GM12878 (cell line): ENCODE measurements at regions not wholly inside any gene's neighbourhood (a gene's known extent, or its start where the extent isn't known, plus 50 kb on each side); places are given as distances from the start of the nearest gene placed in this dataset.
A peak's percentile ranks its signal among the peaks of the same experiment; 100 is the strongest.

Source experiments
- ATAC-seq: fragments of 200-7000 bp; cut with Tn5 transposase; 3 replicates; pipeline ENCODE4 v1.9.1; 2020; ENCODE audit warnings: mild to moderate bottlenecking, moderate library complexity
- BruUV-seq: library from RNA; stranded (reverse); fragments of 400-500 nt; replicated peaks from 2 replicates; lab custom pipeline; 2021; lab: Mats Ljungman, UMichigan
- CTCF ChIA-PET: fragments of 300-600 bp; sonication (Branson Sonifier 250); formaldehyde crosslinking; extraction: SDS; loops from one replicate; lab custom pipeline; 2021; ENCODE audit warnings: inconsistent platforms; lab: Yijun Ruan, JAX
- POLR2A ChIA-PET: fragments of 350-600 bp; formaldehyde crosslinking; extraction: SDS; loops from one replicate; lab custom pipeline; 2021; ENCODE audit warnings: inconsistent platforms; lab: Charles Lee
- RAD21 ChIA-PET: fragments of 300-600 bp; sonication (Branson Sonifier 250); formaldehyde crosslinking; loops from one replicate; lab custom pipeline; 2023; ENCODE audit warnings: antibody characterized with exemption; ENCODE audit not compliant: unreplicated experiment; lab: Charles Lee
- SMC1A ChIA-PET: fragments of 300-600 bp; sonication (Branson Sonifier 250); formaldehyde crosslinking; loops from one replicate; lab custom pipeline; 2023; ENCODE audit not compliant: unreplicated experiment, uncharacterized antibody; lab: Charles Lee
- DNase-seq: peaks from one replicate; pipeline ENCODE4 v3.0.0-alpha.2; 2011; ENCODE audit warnings: low read depth, low spot score
- FAIRE-seq: peaks from 3 replicates; lab custom pipeline; 2011; peaks lifted over from hg19 to GRCh38; lab: Jason Lieb, UNC
- H2AFZ ChIP-seq: 2 replicates; pipeline ENCODE4 v1.6.0; 2011; ENCODE audit warnings: low read depth, low read length, control low read depth; ENCODE audit not compliant: control insufficient read depth
- H3K27ac ChIP-seq: 2 replicates; pipeline ENCODE4 v1.5.1; 2011; ENCODE audit warnings: control low read depth; ENCODE audit not compliant: control insufficient read depth, insufficient read depth
- H3K27me3 ChIP-seq, 2 experiments: replicated peaks in 1 of 2; 2 replicates each; pipeline versions ENCODE4 v1.6.0 to v1.6.1; 2011; ENCODE audit warnings: low read length in 1 of 2; ENCODE audit not compliant: control insufficient read depth in 2 of 2, insufficient read depth in 2 of 2
- H3K36me3 ChIP-seq, 2 experiments: 2 replicates each; pipeline ENCODE4 v1.5.1; 2011; ENCODE audit warnings: low read length in 1 of 2; ENCODE audit not compliant: control insufficient read depth in 2 of 2, insufficient read depth in 2 of 2
- H3K4me1 ChIP-seq: 2 replicates; pipeline ENCODE4 v1.6.1; 2011; ENCODE audit warnings: mild to moderate bottlenecking, low read length, moderate library complexity, mixed read lengths; ENCODE audit not compliant: control insufficient read depth, insufficient read depth
- H3K4me2 ChIP-seq: 2 replicates; pipeline ENCODE4 v1.6.0; 2011; ENCODE audit warnings: control low read depth; ENCODE audit not compliant: control insufficient read depth, insufficient read depth
- H3K4me3 ChIP-seq: fragments of 200-600 bp; sonication (generic); 2 replicates; pipeline ENCODE4 v1.5.1; 2016
- H3K79me2 ChIP-seq: 2 replicates; pipeline ENCODE4 v1.6.0; 2011; ENCODE audit warnings: low read length; ENCODE audit not compliant: control insufficient read depth, insufficient read depth
- H3K9ac ChIP-seq: 2 replicates; pipeline ENCODE4 v1.8.0; 2011; ENCODE audit warnings: low read length, control low read depth, mixed read lengths; ENCODE audit not compliant: control insufficient read depth, insufficient read depth
- H3K9me3 ChIP-seq: replicated peaks from 3 replicates; pipeline ENCODE4 v1.5.1; 2011; ENCODE audit warnings: mild to moderate bottlenecking, low read length; ENCODE audit not compliant: control insufficient read depth, insufficient read depth
- H4K20me1 ChIP-seq: 2 replicates; pipeline ENCODE4 v1.6.0; 2011; ENCODE audit not compliant: control insufficient read depth, insufficient read depth
- ATF7 ChIP-seq: fragments of 450-650 bp; IDR thresholded peaks from 2 replicates; pipeline ENCODE4 v1.6.1; 2016; ENCODE audit warnings: low read depth, mild to moderate bottlenecking
- BHLHE40 ChIP-seq, 2 experiments: fragments of 450-650 bp in 1 of 2; IDR thresholded peaks; 2 replicates each; pipeline ENCODE4 v1.6.1; 2011 to 2017; ENCODE audit warnings: low read depth in 2 of 2, borderline replicate concordance in 1 of 2, improper control_type of control experiment in 1 of 2, low read length in 1 of 2, mild to moderate bottlenecking in 1 of 2
- CREM ChIP-seq: IDR thresholded peaks from 2 replicates; pipeline ENCODE4 v1.6.1; 2014; ENCODE audit warnings: antibody characterized with exemption, low read depth
- JUNB ChIP-seq: IDR thresholded peaks from 2 replicates; pipeline ENCODE4 v1.6.1; 2016; ENCODE audit warnings: antibody characterized with exemption, mild to moderate bottlenecking
- RB1 ChIP-seq: fragments of 450-650 bp; formaldehyde crosslinking; IDR thresholded peaks from 2 replicates; pipeline ENCODE4 v1.6.1; 2017; ENCODE audit warnings: mild to moderate bottlenecking, borderline replicate concordance
- SUPT20H ChIP-seq: IDR thresholded peaks from 2 replicates; pipeline ENCODE4 v1.6.1; 2011; ENCODE audit warnings: low read depth, mild to moderate bottlenecking, low read length, moderate library complexity, borderline replicate concordance; ENCODE audit not compliant: control insufficient read depth
- SUZ12 ChIP-seq: fragments of 200-600 bp; sonication (generic); IDR thresholded peaks from one replicate; pipeline ENCODE4 v1.6.1; 2018; ENCODE audit warnings: antibody characterized with exemption, mild to moderate bottlenecking; ENCODE audit not compliant: unreplicated experiment
- ZNF592 ChIP-seq: fragments of 450-650 bp; IDR thresholded peaks from 2 replicates; pipeline ENCODE4 v1.6.1; 2017; ENCODE audit warnings: mild to moderate bottlenecking, moderate library complexity
- WGBS: methylation state at CpG from one replicate; pipeline ENCODE4 v1.1.6; 2016; ENCODE audit warnings: low lambda C conversion rate; ENCODE audit not compliant: insufficient replicate concordance, insufficient coverage; ENCODE audit errors: missing lambda C conversion rate; 5-methylcytosine and 5-hydroxymethylcytosine counted together
- in situ Hi-C: fragments of 300-500 bp; cut with MboI; formaldehyde crosslinking; loops from 9 replicates; pipeline ENCODE4 v1.14.3; 2018; ENCODE audit warnings: mixed read lengths
- intact Hi-C: fragments of 100-400 bp; cut with micrococcal nuclease; formaldehyde crosslinking; loops from one replicate; pipeline ENCODE4 v1.14.2; 2022; ENCODE audit not compliant: unreplicated experiment

DNA sequence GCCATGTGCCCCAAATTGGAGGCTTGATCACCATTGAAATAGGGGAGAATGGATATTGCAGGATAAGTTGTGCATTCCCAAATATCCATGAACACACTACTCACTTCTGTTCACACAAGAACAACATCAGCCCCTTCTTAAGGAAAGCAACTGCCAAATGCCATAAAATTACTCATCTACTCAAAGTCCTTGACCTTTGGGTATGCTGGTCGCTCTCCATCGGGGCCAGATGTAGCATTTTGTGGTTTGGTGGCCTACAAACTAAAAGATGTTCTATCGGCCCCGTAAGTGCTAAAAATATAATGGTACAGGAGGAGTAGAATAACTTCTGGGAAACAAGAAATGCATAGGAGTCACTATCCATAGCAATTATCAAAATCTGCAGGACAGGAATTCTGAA, 362.6 kb downstream of the AEBP2 start (continued):
- TF ChIP-seq ZNF592 (no peak), JUNB (no peak), CREM (no peak), RB1 (no peak), SUZ12 (no peak)
- TF ChIP-seq, all 136 proteins: peak for 0

- CTCF ChIA-PET, result no interaction called here
- Histone ChIP-seq H3K4me1 (no peaks in the 10 kb centered on the region), H3K36me3 (no peaks in the 10 kb centered on the region), H3K4me2 (no peak overlapping the region), H3K27me3 (no peaks in the 10 kb centered on the region), H3K9ac (no peak overlapping the region), H4K20me1 (no peaks in the 10 kb centered on the region), H3K4me3 (no peak overlapping the region), H3K9me3 (no peaks in the 10 kb centered on the region), H3K27ac (no peak overlapping the region), H3K79me2 (no peaks in the 10 kb centered on the region), H2AFZ (no peak overlapping the region)
- no peak for ATAC-seq
- RAD21 ChIA-PET, result no interaction called here
- in situ Hi-C loops, result no loop called here
- DNase-seq, result no peak
- WGBS, result 26% methylated on average over 2 of the region's 2 CpGs
- POLR2A ChIA-PET, result no interaction called here
- intact Hi-C loops, result no loop called here
- BruUV-seq, result no TSS peak
- SMC1A ChIA-PET, result no interaction called here
- FAIRE-seq, result no peak
- TF ChIP-seq ATF7 (peak; percentile 71), SUPT20H (no peak), BHLHE40 (IDR thresholded peaks at IDR 0.05; ENCODE audit: borderline replicate concordance in 1 of 2, low read depth in 2 of 2, low read length in 1 of 2) (no peak)
These were observed 363.6 kb downstream of the AEBP2 start for GRCh38 chr12:19802915-19803314.
